ENCODE measurements at regions not wholly inside any gene's neighbourhood (a gene's known extent, or its start where the extent isn't known, plus 50 kb on each side); places are given as distances from the start of the nearest gene placed in this dataset.

- DNase-seq (ENCODE audit: low read depth, low spot score) = no peak
- no TSS peak for BruUV-seq (replicated peaks)
- no peaks in the 10 kb centered on the region for H3K79me2 ChIP-seq (ENCODE audit: control insufficient read depth, insufficient read depth, low read length)
- FAIRE-seq = no peak
- H3K9me3 ChIP-seq (replicated peaks; ENCODE audit: control insufficient read depth, insufficient read depth, low read length) = peaks cover 2% of the 10 kb centered on the region
- H3K36me3 ChIP-seq (ENCODE audit: control insufficient read depth in 2 of 2, extremely low read depth in 1 of 2, insufficient read depth in 2 of 2, low read length in 2 of 2) = no peaks in the 10 kb centered on the region
- H3K4me1 ChIP-seq (ENCODE audit: control insufficient read depth, extremely low read depth, insufficient read depth, low read length) = no peaks in the 10 kb centered on the region
- no peaks in the 10 kb centered on the region for H4K20me1 ChIP-seq (replicated peaks; ENCODE audit: control insufficient read depth, extremely low read depth, insufficient read depth, low read length)
- no peaks in the 10 kb centered on the region for H3K9me1 ChIP-seq (replicated peaks; ENCODE audit: control insufficient read depth, extremely low read depth, insufficient read depth, low read length)
- no peak overlapping the region for H2AFZ ChIP-seq (ENCODE audit: low read depth, low read length)
- TF ChIP-seq JUN (IDR thresholded peaks at IDR 0.05; ENCODE audit: borderline replicate concordance, insufficient read depth, insufficient read length, low read depth) (no peak), EZH2 (IDR thresholded peaks at IDR 0.05; ENCODE audit: borderline replicate concordance, low read depth, low read length, severe bottlenecking) (no peak), POLR2AphosphoS5 (IDR thresholded peaks at IDR 0.05; ENCODE audit: insufficient read depth, low read depth, low read length) (no peak), FOS (IDR thresholded peaks at IDR 0.05; ENCODE audit: borderline replicate concordance, insufficient read depth, low read length) (no peak), GATA2 (IDR thresholded peaks at IDR 0.05; ENCODE audit: insufficient read depth, insufficient read length, low read depth, low read length) (no peak), POLR2A (IDR thresholded peaks at IDR 0.05; ENCODE audit: low read depth, low read length) (no peak), MYC (IDR thresholded peaks at IDR 0.05; ENCODE audit: low read depth, low read length) (no peak)
- TF ChIP-seq, protein P1, sequence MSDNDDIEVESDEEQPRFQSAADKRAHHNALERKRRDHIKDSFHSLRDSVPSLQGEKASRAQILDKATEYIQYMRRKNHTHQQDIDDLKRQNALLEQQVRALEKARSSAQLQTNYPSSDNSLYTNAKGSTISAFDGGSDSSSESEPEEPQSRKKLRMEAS (IDR thresholded peaks at IDR 0.05; ENCODE audit: insufficient read depth, insufficient read length) = no peak
- TF ChIP-seq, protein P2, sequence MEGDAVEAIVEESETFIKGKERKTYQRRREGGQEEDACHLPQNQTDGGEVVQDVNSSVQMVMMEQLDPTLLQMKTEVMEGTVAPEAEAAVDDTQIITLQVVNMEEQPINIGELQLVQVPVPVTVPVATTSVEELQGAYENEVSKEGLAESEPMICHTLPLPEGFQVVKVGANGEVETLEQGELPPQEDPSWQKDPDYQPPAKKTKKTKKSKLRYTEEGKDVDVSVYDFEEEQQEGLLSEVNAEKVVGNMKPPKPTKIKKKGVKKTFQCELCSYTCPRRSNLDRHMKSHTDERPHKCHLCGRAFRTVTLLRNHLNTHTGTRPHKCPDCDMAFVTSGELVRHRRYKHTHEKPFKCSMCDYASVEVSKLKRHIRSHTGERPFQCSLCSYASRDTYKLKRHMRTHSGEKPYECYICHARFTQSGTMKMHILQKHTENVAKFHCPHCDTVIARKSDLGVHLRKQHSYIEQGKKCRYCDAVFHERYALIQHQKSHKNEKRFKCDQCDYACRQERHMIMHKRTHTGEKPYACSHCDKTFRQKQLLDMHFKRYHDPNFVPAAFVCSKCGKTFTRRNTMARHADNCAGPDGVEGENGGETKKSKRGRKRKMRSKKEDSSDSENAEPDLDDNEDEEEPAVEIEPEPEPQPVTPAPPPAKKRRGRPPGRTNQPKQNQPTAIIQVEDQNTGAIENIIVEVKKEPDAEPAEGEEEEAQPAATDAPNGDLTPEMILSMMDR (IDR thresholded peaks at IDR 0.05; ENCODE audit: extremely low read depth in 1 of 2, insufficient read depth in 1 of 2, low read depth in 1 of 2, low read length in 2 of 2) = no peak
- dilution Hi-C loops (cut with MboI; ENCODE audit: extremely low pct_ligation_motif_present, low sequenced_read_pairs) (no loop called here), intact Hi-C loops (cut with micrococcal nuclease) (no loop called here)
- H3K4me2 ChIP-seq (ENCODE audit: insufficient read depth, low read length) = no peak overlapping the region
- H3K27me3 ChIP-seq (ENCODE audit: control insufficient read depth in 2 of 2, insufficient read depth in 2 of 2, low read length in 2 of 2) = no peaks in the 10 kb centered on the region
- H3K9ac ChIP-seq (replicated peaks; ENCODE audit: extremely low read depth, insufficient read depth, low read length) = no peak overlapping the region
- H3K4me3 ChIP-seq (replicated peaks in 1 of 3; ENCODE audit: insufficient read depth in 1 of 3, low read depth in 1 of 3, low read length in 3 of 3) = no peak overlapping the region
- POLR2A ChIA-PET = no interaction called here
- CTCF ChIA-PET = no interaction called here
- no peak overlapping the region for H3K27ac ChIP-seq (ENCODE audit: insufficient read depth, low read depth, low read length)
Measured at GRCh38 chr4:24278693-24279092, 305.7 kb downstream of the DHX15 start.

Measured in endothelial cell of umbilical vein (primary cell).